GM19397 (cell line): ENCODE measurements at regions not wholly inside any gene's neighbourhood (a gene's known extent, or its start where the extent isn't known, plus 50 kb on each side); places are given as distances from the start of the nearest gene placed in this dataset.
A peak's percentile ranks its signal among the peaks of the same experiment; 100 is the strongest.
"Not testable (repeated sequence)": the region's sequence is repeated elsewhere in the genome, so short reads cannot be mapped to it uniquely, and the experiment has no call there.

Experiments used
- ATAC-seq: cut with Tn5 transposase; IDR thresholded peaks from one replicate; pipeline ENCODE4 v1.9.1; 2021; ENCODE audit warnings: mild to moderate bottlenecking, moderate library complexity; ENCODE audit not compliant: unreplicated experiment

DNA sequence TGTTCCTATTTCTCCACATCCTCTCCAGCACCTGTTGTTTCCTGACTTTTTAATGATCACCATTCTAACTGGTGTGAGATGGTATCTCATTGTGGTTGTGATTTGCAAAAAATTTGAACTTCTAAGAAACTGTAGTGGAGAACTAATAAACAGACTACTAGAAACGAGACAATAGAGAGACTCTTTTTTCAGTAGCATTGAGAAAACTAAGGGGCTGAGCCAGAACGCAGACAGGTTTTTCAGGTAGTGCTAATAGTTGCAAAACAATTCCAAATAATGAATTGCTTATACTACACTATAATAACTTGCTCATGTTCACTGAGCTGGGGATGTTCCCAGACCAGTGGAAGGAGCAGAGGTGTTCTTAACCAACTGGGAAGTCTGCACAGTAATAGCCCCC lies 98.8 kb upstream of the DPH5 start:
- ATAC-seq, result no peak

DNA sequence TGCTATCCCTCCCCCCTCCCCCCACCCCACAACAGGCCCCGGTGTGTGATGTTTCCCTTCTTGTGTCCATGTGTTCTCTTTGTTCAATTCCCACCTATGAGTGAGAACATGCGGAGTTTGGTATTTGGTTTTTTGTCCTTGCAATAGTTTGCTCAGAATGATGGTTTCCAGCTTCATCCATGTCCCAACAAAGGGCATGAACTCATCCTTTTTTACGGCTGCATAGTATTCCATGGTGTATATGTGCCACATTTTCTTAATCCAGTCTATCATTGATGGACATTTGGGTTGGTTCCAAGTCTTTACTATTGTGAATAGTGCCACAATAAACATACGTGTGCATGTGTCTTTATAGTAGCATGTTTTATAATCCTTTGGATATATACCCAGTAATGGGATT lies 98.3 kb upstream of the DPH5 start:
- ATAC-seq, result not testable (repeated sequence)

DNA sequence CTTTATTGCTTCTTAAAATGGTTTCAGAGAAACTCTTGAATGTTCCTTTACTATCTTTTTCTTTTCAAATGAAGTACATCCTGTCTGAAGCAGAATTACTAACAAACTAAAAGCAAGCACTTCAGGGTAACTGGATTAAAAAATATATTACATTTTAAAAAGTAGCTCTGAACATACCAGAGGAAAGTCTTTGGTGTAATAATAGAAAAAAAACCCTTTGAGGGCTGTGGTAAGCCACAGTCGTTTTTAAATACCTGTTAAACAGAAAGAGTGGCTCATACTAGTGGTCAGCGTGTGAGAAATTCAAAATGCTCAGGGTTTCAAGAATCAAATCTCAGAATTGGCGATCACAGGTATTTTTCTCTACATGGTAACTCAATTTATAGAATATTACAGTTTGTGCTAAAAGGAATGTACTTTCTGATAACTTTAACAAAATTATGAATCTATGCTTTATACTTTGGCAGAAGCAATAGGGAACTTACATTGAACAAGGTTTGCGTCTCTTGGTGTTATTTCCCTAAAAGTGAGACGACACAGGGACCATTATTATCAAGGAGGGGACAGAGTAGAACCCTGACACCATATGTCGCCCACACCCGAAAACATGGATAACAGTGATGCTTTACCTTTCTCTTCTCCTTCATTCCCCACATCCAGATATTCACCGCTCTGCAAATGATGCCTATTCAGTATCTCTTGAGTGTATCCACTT lies 97.0 kb upstream of the DPH5 start:
- ATAC-seq, result peak; percentile 93

DNA sequence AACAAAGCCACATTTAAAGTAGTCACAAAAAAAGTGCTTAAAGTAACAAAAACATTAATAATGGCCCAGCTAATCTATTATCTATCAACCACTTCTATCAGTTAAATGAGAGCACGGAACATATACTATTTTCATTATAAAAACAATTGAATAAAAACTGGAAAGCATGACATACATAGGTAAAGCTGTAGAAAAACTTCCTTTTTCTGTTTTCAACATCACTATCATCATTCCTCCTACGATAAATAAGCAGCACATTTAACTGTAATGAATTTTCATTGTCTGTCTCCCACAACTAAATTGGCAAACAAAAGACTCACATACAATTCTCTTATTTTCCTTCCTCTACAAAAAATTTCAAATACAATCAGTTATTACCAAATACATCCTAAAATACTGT lies 96.4 kb upstream of the DPH5 start:
- no peak for ATAC-seq

DNA sequence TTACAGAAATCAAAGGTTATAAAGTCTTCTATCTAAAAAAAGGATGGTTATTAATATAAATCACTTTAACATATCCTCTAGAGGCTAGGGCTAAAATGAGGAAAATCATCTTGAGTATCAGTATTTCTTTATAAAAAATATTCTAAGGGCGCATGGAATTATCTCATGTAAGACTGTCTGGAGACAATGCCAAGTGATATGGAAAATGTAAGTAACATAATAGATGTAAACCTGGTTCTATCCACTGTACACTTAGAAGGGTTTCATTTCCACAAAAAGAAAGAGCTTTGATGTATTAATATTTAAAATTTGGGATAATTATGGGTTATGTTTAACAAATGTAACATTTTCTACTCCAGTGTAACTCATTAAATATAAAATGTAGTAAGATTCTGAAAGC lies 95.9 kb upstream of the DPH5 start:
- no peak for ATAC-seq

DNA sequence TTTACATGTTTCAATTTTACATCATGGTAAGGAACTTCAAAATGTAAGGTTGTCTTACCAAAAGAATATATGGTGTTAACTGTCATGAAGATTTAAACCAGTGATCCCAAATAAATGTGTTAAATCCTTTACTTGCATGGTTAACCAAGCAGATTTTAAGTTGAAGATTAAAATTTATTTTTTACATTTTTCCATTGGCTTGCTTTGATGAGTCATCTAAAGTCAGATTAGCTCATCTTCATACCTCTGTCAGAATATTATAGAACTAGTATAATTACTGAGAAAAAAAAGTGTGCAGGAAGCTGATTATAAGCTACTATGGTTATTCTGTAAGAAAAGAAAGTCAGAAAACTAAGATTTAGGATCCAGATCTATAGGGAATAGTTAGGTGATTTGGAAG lies 95.3 kb upstream of the DPH5 start:
- no peak for ATAC-seq

DNA sequence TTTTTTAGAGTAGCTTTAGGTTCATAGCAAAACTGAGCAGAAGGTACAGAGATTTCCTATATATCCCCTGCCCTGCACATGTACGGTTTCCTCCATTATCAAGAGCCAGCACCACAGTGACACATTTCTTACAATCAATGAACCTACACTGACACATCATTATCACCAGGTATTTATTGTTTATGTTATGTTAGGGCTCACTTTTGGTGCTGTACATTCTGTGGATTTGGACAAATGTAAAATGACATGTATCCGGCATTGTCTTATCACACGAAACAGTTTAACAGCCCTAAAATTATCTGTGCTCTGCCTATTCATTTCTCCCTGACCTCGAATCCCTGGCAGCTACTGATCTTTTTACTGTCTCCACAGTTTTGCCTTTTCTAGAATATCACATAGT lies 93.7 kb upstream of the DPH5 start:
- ATAC-seq, result no peak

DNA sequence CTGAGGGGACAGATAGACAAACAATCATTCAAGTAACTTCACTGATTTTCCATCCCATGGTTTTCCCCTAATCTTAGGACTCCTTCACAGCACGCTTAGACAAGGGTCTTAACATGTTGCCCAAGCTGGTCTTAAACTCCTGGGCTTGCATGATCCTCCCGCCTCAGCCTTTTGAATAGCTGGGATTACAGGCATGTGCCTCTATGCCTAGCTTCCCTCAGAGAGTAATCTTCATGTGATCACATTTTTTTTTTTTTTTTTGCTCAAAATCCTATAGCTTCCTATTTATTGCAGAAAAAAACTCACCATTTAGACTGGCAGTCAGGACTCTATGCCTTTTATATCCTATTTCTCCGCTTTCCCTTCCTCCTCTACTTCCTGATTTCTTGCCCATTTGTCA lies 90.4 kb upstream of the DPH5 start:
- ATAC-seq, result no peak

DNA sequence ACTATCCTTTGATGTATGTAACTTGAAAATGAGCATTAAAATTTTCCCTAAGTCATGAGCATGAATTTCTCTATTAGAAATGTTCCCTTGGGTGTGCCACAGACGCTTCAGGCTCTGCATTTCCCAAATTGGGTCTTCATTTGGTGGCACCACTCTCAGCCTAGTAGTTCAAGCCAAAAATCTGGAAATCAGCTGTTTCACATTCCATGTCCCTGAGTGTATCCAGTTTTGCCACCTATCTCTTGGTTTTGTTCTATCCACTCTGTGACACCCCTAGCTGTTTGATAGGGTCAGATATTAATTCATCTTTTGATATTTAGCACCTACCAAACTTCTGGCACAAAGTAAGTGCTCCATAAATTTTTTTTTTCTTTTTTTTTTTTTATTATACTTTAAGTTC lies 89.5 kb upstream of the DPH5 start:
- no peak for ATAC-seq

DNA sequence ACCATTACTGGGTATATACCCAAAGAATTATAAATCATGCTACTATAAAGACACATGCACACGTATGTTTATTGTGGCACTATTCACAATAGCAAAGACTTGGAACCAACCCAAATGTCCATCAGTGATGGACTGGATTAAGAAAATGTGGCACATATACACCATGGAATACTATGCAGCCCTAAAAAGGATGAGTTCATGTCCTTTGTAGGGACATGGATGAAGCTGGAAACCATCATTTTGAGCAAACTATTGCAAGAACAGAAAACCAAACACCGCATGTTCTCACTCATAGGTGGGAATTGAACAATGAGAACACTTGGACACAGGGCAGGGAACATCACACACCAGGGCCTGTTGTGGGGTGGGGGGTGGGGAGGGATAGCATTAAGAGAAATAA lies 88.5 kb upstream of the DPH5 start:
- ATAC-seq, result not testable (repeated sequence)

DNA sequence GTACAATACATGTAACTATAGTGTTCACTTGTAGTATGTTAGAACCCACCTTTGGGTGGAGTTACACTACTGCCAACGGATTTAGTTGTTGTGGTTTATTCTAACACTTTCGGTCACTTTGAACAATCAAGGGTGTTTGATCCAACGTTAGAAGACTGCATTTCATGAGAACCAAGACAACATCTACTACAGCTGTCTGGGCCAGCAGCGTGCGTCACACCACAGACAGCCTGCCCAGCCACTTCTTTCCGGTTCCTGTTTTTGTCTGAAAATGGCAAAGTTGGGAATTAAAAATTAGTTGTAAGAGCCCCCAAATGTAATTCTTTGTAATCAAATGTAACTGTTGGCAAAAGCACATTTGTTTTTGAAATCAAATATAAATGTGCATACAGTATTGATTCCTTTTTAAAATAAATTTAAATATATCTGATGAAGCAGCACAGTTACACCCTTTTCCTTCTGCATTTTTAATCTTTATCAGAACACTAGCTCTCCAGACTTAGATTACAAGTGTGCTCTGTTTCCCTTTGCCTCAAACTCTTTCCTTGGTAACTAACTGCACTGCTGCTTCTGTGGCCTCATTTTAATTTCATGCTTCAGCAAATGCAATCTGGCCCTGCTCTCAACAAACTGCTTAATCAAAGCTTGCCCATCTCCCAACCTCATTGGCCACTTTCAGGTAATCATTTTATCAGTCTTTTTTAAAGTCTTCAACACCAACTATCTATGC lies 86.6 kb upstream of the DPH5 start:
- ATAC-seq, result peak; percentile 93

DNA sequence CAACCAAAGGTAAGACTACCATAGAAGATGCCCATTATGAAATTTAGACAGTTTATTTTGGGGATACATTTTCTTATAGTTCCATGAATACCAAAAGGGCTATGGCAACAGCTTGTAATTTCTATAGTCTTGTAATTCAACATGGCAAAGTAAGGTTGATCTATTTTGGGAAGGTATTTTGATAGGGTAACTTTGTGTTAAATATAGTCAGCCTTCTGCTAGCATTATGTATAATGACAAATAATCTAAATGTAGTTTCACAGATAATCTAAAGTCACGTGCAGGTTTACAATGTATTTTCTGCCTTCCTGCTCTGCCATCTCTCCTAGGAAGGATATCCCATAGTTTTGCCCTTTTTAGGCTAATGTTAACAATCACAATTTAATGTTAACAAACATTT lies 85.9 kb upstream of the DPH5 start:
- no peak for ATAC-seq

DNA sequence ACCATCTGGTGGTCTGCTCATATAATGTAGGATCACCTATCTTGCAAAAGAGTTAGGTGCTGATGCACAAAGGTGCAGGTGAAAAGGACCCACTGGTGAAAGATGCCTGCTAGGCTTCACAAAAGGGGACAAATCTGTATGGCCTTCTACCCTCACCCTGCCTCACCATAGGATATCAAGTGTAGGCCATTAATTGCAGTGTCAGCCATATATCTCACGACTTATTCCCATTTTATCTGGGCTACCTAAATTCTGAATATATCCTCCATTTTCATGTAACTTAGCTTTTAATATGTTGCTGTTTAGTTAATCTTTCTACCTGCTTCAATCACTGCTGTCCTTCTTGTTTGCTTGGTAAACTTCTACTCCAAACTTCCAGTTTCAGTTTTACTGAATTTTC lies 84.2 kb upstream of the DPH5 start:
- ATAC-seq, result no peak

DNA sequence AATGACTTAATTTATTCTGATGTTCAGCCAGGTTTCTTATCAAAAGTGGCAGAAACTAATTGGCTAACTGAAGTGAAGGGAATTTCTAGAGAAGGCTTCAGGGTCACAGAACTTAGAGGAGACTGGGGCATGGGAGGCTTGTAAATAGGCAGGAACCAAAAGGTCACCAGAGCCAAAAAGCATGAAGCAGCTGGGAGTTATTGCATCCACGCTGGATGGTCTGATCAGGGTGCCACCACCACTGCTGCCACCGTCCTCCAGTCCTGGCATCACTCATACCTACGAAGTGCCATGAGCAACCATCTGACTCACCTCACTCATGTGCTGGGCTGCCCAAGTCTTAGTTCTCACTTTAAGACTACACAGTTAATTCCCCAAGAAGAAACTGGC lies 82.5 kb upstream of the DPH5 start:
- no peak for ATAC-seq

DNA sequence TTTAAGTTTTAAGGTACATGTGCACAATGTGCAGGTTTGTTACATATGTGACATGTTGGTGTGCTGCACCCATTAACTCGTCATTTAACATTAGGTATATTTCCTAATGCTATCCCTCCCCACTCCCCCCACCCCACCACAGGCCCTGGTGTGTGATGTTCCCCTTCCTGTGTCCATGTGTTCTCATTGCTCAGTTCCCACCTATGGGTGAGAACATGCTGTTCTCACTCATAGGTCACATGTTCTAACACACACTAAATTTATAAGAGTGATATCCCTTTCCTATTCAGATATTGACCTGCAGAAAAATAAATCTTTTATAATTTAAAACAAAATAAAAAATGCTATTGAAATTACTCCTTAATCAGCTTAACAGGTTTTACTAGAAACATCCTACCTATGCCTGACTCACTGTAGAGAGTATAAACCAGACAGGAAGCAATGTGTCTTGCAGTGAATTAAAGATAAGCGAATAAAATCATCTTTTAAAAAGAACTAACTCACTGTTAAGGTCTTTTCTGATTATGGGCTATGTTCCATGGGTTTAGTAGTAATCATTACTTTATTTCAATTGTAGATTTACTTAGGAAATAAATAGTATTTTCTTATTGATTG lies 82.0 kb upstream of the DPH5 start:
- ATAC-seq, result no peak

DNA sequence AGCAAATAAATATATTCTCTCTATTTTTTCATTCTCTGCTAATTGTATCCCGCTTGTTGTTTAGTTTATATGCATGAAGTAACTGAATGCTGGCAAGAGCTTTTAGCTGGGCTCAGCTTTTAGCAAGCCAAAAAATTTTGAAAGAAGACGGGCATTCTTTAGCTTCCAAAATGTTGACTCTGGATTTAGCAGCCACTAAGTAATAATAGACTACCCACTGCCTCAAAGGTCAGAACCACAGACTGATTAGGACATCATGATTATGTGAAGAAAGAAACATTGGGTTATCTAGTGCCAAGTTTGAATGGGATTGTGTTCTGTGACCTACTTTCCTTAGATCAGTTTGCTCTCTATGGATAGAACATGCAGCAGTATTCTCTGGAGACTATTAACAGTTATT lies 80.3 kb upstream of the DPH5 start:
- ATAC-seq, result no peak

DNA sequence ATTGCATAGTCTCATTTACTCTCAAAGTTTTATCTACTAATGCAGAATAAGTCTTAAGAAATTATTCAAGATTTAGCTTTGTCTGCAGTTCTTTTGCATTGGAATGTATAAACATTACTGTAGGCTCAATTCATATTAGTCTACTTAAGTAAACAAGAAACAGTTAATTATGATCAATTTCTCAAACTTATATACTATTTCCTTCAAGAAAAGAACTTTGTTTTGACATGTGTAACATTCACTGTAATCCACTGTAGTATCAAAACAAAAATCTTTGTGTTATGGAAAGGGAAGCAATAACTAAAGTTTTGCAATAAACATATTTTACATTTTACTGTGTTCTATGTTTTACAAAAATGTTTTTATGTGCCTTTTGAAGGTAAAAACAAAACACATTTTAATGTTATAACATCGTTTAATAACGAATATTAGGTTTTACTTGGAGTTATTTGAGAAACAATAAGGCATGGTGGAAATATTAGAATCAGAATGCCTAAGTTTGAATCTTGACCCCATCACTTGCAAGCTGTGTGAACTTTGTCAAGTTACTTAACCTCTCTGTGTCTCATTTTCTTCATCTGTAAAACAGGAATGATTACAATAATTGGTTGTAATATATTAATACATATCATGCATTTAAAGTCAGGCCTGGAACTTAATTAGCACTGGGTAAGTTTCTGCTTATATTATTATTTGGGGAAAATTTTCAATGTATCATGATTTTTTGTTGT lies 77.0 kb upstream of the DPH5 start:
- no peak for ATAC-seq

DNA sequence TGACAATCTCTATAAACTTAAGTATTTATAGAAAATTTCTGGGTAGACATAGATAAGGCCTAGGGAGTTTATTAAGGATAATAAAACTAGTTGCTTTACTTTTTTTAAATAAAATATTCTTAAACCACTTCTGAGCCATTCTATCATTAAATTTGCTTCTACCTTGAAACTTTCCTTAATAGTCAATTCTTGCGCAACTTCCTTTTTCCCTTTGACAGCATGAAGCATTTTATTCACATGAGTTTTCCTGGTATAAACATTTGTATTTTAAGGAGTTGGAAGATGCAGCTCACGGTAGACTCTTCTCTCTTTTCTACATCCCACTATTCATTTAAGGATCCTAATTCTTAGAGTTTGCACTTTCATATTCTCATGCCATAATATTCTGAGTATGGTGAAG lies 75.8 kb upstream of the DPH5 start:
- no peak for ATAC-seq

DNA sequence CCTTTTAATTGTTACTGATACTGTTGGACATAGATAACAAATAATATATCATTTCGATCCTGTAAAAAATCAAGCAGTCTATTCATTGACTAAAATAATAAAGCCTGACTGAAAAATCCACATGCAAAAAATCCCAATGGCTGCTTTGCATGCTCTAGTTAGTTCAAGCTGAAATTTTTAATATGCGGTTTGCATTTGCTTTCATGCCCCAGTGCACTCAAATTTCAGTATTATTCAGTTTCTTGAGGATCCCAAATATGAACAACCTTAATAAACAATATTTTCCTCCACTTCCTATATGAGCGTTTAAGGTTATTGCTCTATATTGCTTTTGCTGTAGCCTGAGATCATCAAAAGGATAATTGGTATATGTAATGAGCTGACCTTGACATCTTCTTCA lies 75.1 kb upstream of the DPH5 start:
- no peak for ATAC-seq

DNA sequence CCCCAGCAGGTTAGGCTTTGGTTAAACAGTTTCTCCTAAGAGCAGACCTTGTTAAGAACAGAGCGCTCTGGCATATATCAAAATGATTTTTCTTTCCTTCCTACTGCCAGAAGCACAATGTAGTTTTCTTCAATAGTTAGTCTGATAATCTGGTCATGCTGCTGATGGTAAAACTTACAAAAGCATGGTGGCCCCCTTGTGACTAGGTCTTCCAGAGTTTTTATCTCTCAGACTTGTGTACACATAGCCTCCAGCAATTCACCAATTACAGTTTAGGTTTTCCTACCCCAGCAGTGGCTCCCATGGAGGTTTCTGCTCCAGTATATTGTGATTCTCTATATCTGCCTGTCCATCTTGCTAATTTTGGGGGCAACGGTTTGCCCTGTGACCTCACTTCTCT lies 73.3 kb upstream of the DPH5 start:
- no peak for ATAC-seq

DNA sequence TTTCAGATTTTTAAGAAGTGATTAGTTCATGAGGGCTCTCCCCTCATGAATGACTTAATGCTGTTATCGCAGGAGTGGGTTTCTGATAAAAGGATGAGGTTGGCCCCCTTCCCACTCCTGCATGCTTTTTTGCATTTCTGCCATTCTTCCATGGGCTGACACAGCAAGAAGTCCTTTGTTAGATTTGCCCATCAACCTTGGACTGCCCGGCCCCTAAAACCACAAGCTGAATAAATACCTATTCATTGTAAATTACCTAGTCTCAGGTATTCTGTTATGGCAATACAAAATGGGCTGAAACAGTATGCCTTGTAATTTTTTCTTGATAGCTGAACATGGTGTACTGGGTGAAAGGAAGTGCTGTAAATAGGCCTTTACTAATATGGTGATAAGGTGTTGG lies 72.7 kb upstream of the DPH5 start:
- no peak for ATAC-seq
